GM12874 (cell line): ENCODE measurements at regions not wholly inside any gene's neighbourhood (a gene's known extent, or its start where the extent isn't known, plus 50 kb on each side); places are given as distances from the start of the nearest gene placed in this dataset.

Source experiments
- TF ChIP-seq, protein P1 (sequence below): IDR thresholded peaks from 2 replicates; pipeline ENCODE4 v1.5.1; 2011; ENCODE audit warnings: low read depth, mild to moderate bottlenecking, control low read depth, low read length, moderate library complexity; ENCODE audit not compliant: insufficient read depth

DNA sequence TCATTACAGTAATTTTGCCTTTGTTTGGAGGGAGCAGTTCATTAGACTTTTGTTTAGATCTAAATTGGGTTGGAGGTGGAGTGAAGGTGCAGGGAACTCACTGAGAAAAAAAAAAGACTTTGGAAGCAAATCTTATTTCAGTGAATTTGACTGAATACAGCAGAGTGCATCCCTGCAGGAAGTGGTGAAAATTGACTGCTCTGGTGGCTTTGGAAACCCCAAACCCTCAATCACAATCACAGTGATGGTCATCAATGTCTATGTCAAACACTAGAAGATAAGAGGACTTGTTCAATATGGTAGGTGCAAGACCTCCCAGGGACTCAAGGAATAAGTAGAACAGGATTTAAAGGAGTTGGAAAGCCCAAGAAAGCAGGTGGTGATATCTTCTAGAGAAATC lies 76.0 kb upstream of the RASA1 start:
- TF ChIP-seq, protein P1, sequence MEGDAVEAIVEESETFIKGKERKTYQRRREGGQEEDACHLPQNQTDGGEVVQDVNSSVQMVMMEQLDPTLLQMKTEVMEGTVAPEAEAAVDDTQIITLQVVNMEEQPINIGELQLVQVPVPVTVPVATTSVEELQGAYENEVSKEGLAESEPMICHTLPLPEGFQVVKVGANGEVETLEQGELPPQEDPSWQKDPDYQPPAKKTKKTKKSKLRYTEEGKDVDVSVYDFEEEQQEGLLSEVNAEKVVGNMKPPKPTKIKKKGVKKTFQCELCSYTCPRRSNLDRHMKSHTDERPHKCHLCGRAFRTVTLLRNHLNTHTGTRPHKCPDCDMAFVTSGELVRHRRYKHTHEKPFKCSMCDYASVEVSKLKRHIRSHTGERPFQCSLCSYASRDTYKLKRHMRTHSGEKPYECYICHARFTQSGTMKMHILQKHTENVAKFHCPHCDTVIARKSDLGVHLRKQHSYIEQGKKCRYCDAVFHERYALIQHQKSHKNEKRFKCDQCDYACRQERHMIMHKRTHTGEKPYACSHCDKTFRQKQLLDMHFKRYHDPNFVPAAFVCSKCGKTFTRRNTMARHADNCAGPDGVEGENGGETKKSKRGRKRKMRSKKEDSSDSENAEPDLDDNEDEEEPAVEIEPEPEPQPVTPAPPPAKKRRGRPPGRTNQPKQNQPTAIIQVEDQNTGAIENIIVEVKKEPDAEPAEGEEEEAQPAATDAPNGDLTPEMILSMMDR = no peak

DNA sequence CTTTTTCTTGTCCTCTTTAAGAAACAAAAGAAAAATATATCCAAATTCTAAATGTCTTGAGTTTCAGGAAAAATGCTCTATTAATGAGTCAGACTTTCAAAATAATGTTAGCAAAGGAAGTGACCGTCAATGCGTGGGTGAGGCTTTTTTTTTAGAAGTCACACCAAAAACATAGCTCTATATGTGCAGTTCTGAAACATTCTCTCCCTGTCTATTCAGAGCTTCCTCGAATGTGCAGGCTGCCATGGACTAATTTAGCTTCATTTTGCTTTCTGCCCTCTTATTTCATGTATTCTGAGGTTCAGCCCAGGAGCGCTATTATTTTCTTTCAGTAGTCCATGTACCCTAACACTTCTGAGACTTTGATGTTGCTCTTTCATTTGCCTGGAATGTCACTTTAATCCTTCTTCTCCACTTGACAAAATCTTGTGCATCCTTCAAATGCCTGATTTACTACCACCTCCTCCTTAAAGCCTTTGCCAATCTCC lies 72.5 kb upstream of the RASA1 start:
- TF ChIP-seq, protein P1 = no peak

GRCh38 chr5:87195616-87196015 lies 72.1 kb upstream of the RASA1 start:
- TF ChIP-seq, protein P1 = no peak

GRCh38 chr5:87198010-87198409 lies 69.7 kb upstream of the RASA1 start:
- TF ChIP-seq, protein P1 = no peak

- TF ChIP-seq, protein P1 = no peak
These were observed 57.6 kb upstream of the RASA1 start for GRCh38 chr5:87210076-87210475.

DNA sequence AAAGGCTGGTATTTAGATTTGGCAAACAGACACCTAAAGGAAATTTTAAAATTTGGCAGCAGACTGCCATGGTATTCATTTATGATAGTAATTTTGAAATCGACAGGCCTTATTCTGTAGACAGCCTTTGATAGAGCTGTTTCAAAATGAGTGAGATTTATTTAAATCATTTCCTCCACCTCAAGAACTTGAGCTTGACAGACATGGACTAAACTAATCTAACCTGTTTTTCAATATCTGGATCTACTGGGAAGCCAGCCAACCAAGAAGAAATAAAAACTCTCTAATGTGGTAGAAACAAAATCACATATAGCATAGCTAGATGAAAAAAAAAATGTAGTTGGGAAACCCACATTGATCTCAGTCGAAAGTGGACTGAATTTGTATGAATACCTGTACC lies 56.9 kb upstream of the RASA1 start:
- TF ChIP-seq, protein P1 = no peak

GRCh38 chr5:87211676-87212075 lies 56.0 kb upstream of the RASA1 start:
- TF ChIP-seq, protein P1 = no peak
